ENCODE measurements at regions not wholly inside any gene's neighbourhood (a gene's known extent, or its start where the extent isn't known, plus 50 kb on each side); places are given as distances from the start of the nearest gene placed in this dataset.

- no peak for TF ChIP-seq CTCF (IDR thresholded peaks at IDR 0.05 in 4 of 5, conservative IDR thresholded peaks at IDR 0.05 in 1 of 5)
- TF ChIP-seq POLR2A (IDR thresholded peaks at IDR 0.05), result no peak
Measured at GRCh38 chr6:122102026-122102425, 297.4 kb upstream of the HSF2 start.
